ENCODE measurements at regions not wholly inside any gene's neighbourhood (a gene's known extent, or its start where the extent isn't known, plus 50 kb on each side); places are given as distances from the start of the nearest gene placed in this dataset.
A peak's percentile ranks its signal among the peaks of the same experiment; 100 is the strongest.

DNA sequence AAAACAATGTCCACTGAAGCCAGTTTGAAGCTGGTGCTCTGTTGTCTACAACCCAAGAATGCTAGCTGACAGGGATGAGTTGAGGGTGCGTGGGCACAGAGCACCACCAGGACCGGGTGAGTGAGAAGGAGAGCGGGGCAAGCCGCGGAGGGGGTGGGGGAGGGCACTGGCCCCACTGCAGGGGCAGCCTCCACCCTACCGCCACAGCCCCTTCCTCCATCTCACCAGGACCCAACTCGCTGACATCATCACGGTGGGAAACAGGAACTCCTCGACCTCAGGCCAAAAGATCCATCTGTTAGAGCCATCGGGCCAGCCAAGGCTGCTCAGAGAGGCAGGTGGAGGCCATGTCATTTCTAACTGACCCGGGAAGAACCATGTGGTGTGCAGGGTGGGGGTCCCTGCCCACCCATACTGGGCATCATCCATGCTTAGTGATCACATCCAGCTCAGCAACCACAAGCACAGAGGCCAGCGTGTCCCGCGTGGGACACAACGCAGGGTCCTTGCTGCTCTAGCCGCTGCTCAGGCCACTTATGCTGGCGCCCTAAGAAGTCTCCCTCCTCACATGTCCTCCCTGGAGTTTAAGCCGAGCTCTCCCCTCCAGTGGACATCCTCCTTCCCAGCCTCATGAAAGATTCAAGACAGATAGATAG lies 57.6 kb upstream of the GATA2 start:
- H3K4me3 ChIP-seq (ENCODE audit: low read length): no peak overlapping the region
- DNase-seq (ENCODE audit: low read depth): no peak
- TF ChIP-seq, protein P1, sequence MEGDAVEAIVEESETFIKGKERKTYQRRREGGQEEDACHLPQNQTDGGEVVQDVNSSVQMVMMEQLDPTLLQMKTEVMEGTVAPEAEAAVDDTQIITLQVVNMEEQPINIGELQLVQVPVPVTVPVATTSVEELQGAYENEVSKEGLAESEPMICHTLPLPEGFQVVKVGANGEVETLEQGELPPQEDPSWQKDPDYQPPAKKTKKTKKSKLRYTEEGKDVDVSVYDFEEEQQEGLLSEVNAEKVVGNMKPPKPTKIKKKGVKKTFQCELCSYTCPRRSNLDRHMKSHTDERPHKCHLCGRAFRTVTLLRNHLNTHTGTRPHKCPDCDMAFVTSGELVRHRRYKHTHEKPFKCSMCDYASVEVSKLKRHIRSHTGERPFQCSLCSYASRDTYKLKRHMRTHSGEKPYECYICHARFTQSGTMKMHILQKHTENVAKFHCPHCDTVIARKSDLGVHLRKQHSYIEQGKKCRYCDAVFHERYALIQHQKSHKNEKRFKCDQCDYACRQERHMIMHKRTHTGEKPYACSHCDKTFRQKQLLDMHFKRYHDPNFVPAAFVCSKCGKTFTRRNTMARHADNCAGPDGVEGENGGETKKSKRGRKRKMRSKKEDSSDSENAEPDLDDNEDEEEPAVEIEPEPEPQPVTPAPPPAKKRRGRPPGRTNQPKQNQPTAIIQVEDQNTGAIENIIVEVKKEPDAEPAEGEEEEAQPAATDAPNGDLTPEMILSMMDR (IDR thresholded peaks at IDR 0.05; ENCODE audit: insufficient read depth, low read depth, low read length, missing control alignments): no peak

DNA sequence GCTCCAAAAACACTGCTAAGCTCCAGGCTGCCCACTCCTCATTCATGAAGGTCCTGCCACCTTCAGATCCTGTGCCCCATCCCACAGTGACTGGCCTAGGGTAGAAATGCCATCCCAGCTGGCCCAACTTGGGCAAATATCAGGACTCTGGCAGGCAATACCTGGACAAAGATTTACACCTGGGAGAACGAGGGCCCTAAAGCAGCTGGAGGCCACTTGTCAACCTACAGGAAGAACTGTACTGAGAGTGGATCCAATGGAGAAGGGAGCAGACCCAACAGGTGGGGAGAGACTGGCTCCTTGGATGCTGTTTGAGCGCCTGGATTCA lies 57.1 kb upstream of the GATA2 start:
- H3K4me3 ChIP-seq (ENCODE audit: low read length): no peak overlapping the region
- TF ChIP-seq, protein P1 (IDR thresholded peaks at IDR 0.05; ENCODE audit: insufficient read depth, low read depth, low read length, missing control alignments): no peak
- no peak for DNase-seq (ENCODE audit: low read depth)

DNA sequence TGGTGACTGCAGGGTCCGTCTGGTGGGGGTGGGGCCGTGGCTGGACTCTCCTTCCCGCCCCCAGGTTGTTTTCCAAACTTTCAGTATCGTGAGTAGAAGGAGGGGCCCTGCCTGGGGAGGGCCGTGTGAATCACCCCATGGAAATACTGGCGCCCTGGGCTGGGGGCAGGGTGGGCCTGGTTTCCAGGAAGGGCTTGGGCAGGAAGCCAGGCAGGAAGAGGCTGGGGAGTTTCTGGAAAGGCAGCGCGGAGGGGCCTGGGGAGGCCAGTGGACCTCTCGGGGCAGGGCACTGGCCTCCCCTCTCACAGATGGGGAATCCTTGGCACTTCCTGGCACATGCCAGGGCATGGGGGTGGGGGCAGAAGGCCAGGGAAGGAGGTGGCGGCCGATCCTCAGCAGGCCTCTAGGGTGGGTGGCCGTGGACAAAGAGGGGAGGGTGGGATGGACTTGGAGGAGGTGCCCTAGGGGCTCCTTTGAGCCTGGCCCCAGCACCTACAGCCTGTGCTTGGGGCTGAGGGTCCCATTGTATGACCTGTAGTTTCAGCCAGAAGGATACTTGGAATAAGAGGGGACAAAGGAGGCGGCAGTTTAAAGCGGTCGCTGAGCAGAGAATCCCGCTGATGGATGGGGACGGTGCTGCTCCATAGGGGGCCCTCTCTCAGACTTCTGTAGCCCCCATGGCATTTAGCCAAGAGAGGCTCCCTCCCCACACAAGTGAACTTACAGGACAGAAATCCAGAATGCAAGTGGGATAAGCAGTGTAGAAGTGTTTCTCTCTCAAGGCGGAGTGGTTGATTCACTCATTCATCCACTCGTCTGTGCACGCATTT lies 56.5 kb upstream of the GATA2 start:
- TF ChIP-seq, protein P1 (IDR thresholded peaks at IDR 0.05; ENCODE audit: insufficient read depth, low read depth, low read length, missing control alignments): no peak

DNA sequence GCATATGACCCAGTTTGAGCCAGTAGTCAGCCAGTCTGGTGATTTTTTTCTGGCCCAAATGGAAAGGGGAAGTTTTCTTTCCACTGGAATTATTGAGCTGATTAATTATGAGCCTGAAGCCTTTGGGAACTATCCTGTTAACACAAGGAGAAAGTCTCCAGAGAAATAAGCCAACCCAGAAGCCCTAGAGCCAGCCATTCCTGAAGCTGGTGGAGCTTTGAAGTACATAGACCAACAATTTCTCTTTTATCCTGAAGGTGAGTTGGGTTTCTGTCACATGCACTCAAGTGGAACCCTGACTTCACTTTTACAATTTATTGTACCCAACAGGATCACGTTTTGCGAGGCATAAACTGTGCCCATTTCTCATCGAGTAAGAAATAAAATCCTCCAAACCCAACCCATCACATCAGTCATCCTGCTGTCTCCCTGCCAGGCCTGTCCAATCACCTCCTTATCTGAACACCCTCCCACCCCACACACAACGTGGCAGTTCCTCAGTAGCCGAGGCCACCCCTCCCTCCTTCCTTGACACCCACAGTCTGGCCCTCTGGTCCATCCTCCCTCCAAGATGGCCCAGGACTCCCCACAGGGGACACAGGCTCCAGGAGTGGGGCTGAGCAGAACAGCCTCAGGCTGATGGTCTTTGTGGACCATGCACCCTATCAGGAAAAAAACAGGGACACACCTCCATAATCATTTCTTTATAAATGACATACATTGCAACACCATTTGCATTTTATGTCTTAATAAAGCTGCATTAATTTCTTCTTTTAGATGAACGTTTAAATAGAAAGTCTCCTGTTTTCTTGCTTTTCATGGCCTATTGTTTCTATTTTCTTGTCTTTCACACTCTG lies 55.7 kb upstream of the GATA2 start:
- no peak for DNase-seq (ENCODE audit: low read depth)
- H3K4me3 ChIP-seq (ENCODE audit: low read length): no peak overlapping the region
- TF ChIP-seq, protein P1 (IDR thresholded peaks at IDR 0.05; ENCODE audit: insufficient read depth, low read depth, low read length, missing control alignments): no peak

More for the DNA sequence above, 56.5 kb upstream of the GATA2 start:
- H3K4me3 ChIP-seq (ENCODE audit: low read length): no peak overlapping the region
- peak; percentile 75 for DNase-seq (ENCODE audit: low read depth)

DNA sequence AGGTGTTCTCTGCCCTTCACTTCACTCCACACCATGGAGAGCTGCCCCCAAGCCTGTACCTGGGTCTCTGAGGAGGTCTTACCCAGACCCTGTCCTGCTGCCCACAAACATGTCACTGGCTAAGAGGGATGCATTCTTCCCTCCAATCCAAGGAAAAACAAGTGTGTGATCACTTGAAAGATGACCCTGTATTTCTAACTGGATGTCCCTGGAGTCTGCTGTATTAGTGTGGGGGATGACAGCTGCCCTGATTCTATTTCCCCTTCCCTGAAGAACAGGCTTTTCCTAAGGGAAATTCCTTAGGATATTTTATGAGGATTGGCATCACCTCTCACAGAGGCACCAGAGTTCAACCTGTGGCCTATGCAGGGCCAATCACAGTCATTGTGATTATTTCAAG lies 55.0 kb upstream of the GATA2 start:
- DNase-seq (ENCODE audit: low read depth): no peak
- TF ChIP-seq, protein P1 (IDR thresholded peaks at IDR 0.05; ENCODE audit: insufficient read depth, low read depth, low read length, missing control alignments): no peak
- H3K4me3 ChIP-seq (ENCODE audit: low read length): no peak overlapping the region

DNA sequence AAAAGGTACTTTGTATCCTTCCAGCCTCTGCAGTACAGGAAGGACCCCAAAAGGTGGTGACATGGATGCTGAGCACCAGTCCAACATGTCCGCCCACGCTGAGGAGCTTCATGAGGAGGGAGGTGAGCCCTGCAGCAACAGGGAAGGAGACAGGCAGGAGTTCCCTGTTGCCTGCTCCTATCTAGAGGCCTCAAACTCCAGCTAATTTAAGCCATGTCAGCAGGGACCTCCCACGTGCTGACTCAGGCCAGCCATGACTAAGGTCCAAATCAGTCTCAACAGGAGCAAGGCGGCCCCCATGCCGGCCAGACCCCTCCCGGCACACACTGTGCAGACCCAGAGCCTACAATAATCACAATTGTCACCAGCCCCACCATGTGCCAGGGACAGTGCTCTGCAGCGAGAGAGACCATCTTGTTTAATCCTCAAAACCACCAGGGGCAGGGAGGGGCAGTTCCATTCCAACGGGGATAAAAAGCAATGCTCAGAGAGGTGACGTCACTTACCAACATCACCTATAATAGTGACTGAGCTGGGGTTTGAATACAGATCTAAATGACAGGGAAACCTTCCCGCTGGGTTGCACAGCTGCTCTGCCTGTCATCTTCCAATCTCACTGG lies 54.5 kb upstream of the GATA2 start:
- TF ChIP-seq, protein P1 (IDR thresholded peaks at IDR 0.05; ENCODE audit: insufficient read depth, low read depth, low read length, missing control alignments): no peak
- peak; percentile 82 for DNase-seq (ENCODE audit: low read depth)

More for the DNA sequence above, 54.5 kb upstream of the GATA2 start:
- H3K4me3 ChIP-seq (ENCODE audit: low read length): no peak overlapping the region
